HG02938 (cell line): ENCODE measurements at regions not wholly inside any gene's neighbourhood (a gene's known extent, or its start where the extent isn't known, plus 50 kb on each side); places are given as distances from the start of the nearest gene placed in this dataset.

Source experiments
- ATAC-seq: cut with Tn5 transposase; IDR thresholded peaks from one replicate; pipeline ENCODE4 v1.9.1; 2021; ENCODE audit warnings: mild to moderate bottlenecking, moderate library complexity; ENCODE audit not compliant: unreplicated experiment

- ATAC-seq = no peak
Observed at GRCh38 chr4:61036071-61036684, 163.9 kb upstream of the ADGRL3 start.

GRCh38 chr4:61041527-61041926 is 158.6 kb upstream of the ADGRL3 start:
- no peak for ATAC-seq

- ATAC-seq = no peak
Observed at GRCh38 chr4:61044837-61045236, 155.3 kb upstream of the ADGRL3 start.

GRCh38 chr4:61049018-61049417 is 151.1 kb upstream of the ADGRL3 start:
- ATAC-seq = no peak

GRCh38 chr4:61067381-61067780 is 132.7 kb upstream of the ADGRL3 start:
- ATAC-seq = no peak

- no peak for ATAC-seq
Observed at GRCh38 chr4:61068060-61068459, 132.1 kb upstream of the ADGRL3 start.

- no peak for ATAC-seq
Observed at GRCh38 chr4:61068745-61069144, 131.4 kb upstream of the ADGRL3 start.

GRCh38 chr4:61070269-61070668 is 129.9 kb upstream of the ADGRL3 start:
- no peak for ATAC-seq

- no peak for ATAC-seq
Observed at GRCh38 chr4:61079427-61079826, 120.7 kb upstream of the ADGRL3 start.

- no peak for ATAC-seq
Observed at GRCh38 chr4:61079976-61080375, 120.2 kb upstream of the ADGRL3 start.

GRCh38 chr4:61085534-61085933 is 114.6 kb upstream of the ADGRL3 start:
- ATAC-seq = no peak

- ATAC-seq = no peak
Observed at GRCh38 chr4:61086357-61086756, 113.8 kb upstream of the ADGRL3 start.

- no peak for ATAC-seq
Observed at GRCh38 chr4:61086979-61087378, 113.1 kb upstream of the ADGRL3 start.

GRCh38 chr4:61094854-61095598 is 105.1 kb upstream of the ADGRL3 start:
- ATAC-seq = no peak

- no peak for ATAC-seq
Observed at GRCh38 chr4:61128682-61129081, 71.4 kb upstream of the ADGRL3 start.

- ATAC-seq = no peak
Observed at GRCh38 chr4:61129971-61130370, 70.2 kb upstream of the ADGRL3 start.

- no peak for ATAC-seq
Observed at GRCh38 chr4:61143461-61143860, 56.7 kb upstream of the ADGRL3 start.

GRCh38 chr4:61149278-61149677 is 50.8 kb upstream of the ADGRL3 start:
- no peak for ATAC-seq
